ENCODE measurements at regions not wholly inside any gene's neighbourhood (a gene's known extent, or its start where the extent isn't known, plus 50 kb on each side); places are given as distances from the start of the nearest gene placed in this dataset.
"Not testable (repeated sequence)": the region's sequence is repeated elsewhere in the genome, so short reads cannot be mapped to it uniquely, and the experiment has no call there.

DNA sequence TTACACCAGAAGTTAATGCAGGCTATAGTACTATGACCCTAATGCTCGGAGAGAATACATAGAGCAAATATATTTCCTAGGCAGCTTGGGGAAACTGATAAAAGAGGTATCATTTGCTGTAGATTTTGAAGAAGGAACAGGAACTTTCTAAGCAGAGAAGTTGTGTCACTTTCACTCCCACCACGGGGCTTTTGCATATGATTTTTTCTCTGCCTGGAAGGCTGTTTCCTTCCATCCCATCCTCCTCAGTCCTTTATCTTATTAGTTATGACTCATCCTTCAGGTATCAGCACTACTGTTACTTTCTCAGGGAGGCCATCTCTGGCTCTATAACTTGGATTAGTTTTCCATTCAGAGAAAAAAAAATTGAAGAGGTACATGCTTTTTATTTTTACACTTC, 2006.1 kb upstream of the WWC1 start:
- H3K9me2 ChIP-seq (ENCODE audit: insufficient read depth), result no peaks in the 10 kb centered on the region
- no peak overlapping the region for H2AFZ ChIP-seq
- H3K27me3 ChIP-seq (replicated peaks; ENCODE audit: insufficient read depth), result no peaks in the 10 kb centered on the region
- H3F3A ChIP-seq (ENCODE audit: insufficient read depth), result no peaks in the 10 kb centered on the region
- no peaks in the 10 kb centered on the region for H3K79me2 ChIP-seq (ENCODE audit: insufficient read depth)
- no peak for DNase-seq
- H3K4me2 ChIP-seq (ENCODE audit: unreplicated experiment), result no peak overlapping the region
- no peak overlapping the region for H3K4me3 ChIP-seq
- no peaks in the 10 kb centered on the region for H4K20me1 ChIP-seq (ENCODE audit: insufficient read depth)
- H3K4me1 ChIP-seq (ENCODE audit: insufficient read depth), result no peaks in the 10 kb centered on the region
- no peaks in the 10 kb centered on the region for H3K9me3 ChIP-seq (ENCODE audit: low read depth)
- in situ Hi-C loops (cut with MboI), result no loop called here
- H3K9ac ChIP-seq, result no peak overlapping the region
- WGBS, 2 experiments (ENCODE audit: low coverage in 1 of 2, low lambda C conversion rate in 2 of 2, missing lambda C conversion rate in 2 of 2), result 6 to 9% methylated on average over 2 of the region's 2 CpGs
- no peak for TF ChIP-seq EZH2phosphoT487 (IDR thresholded peaks at IDR 0.05; ENCODE audit: insufficient read depth, low read depth)
- H3K36me3 ChIP-seq (ENCODE audit: low read depth), result no peaks in the 10 kb centered on the region
- no peak overlapping the region for H3K27ac ChIP-seq

DNA sequence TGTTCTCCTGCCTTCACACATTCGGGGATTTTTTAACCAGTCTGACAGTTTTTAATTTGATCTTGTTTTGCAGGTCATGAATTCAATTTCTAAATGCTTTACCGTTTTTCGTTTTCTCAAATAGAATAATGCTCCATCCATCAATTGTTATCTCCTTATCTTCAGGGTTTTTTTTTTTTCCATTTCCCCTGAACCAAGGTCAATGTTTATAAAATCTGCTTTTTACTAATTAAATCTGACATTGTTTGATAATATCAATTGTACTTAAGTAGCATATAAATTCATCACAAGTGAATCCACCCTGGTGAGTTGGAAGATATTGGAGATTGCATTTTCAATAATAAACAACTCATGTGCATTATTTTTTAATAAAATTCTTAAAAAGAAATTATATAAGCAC, 2004.6 kb upstream of the WWC1 start:
- Histone ChIP-seq H3K9me2 (ENCODE audit: insufficient read depth) (no peaks in the 10 kb centered on the region), H3K9ac (no peak overlapping the region)
- TF ChIP-seq EZH2 (IDR thresholded peaks at IDR 0.05; ENCODE audit: insufficient read depth, poor library complexity, severe bottlenecking) (no peak), EZH2phosphoT487 (IDR thresholded peaks at IDR 0.05; ENCODE audit: insufficient read depth, low read depth) (no peak)

DNA sequence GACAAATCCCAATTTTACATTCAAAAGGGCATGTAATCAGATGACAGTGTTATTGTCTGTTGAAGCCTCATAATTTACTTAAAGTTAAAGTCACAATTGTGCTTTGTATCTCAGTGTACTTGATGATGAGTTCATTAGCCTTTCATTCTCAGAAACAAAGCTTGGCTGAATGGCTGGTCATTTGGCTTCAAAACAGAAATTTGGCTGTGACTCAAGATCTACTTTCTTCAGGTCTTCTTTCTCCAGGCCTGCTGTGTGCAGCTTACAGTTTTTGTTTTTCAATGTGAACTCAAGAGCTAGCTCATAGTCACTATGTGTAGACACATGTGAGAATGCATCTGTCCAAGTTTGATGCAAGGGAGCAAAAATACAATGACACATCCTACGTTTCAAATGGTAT, 2003.6 kb upstream of the WWC1 start:
- Histone ChIP-seq H3K79me2 (ENCODE audit: insufficient read depth) (no peaks in the 10 kb centered on the region), H3F3A (ENCODE audit: insufficient read depth) (no peaks in the 10 kb centered on the region), H3K27ac (no peak overlapping the region), H3K36me3 (ENCODE audit: low read depth) (no peaks in the 10 kb centered on the region), H4K20me1 (ENCODE audit: insufficient read depth) (no peaks in the 10 kb centered on the region), H3K4me1 (ENCODE audit: insufficient read depth) (no peaks in the 10 kb centered on the region), H3K4me3 (no peak overlapping the region), H3K9me3 (ENCODE audit: low read depth) (no peaks in the 10 kb centered on the region), H3K4me2 (ENCODE audit: unreplicated experiment) (no peak overlapping the region), H2AFZ (no peak overlapping the region), H3K9me2 (ENCODE audit: insufficient read depth) (no peaks in the 10 kb centered on the region), H3K9ac (no peak overlapping the region), H3K27me3 (replicated peaks; ENCODE audit: insufficient read depth) (no peaks in the 10 kb centered on the region)
- in situ Hi-C loops (cut with MboI), result no loop called here
- no peak for DNase-seq
- 3% methylated on average over 1 of the region's 1 CpG for WGBS, 2 experiments (ENCODE audit: low coverage in 1 of 2, low lambda C conversion rate in 2 of 2, missing lambda C conversion rate in 2 of 2)
- TF ChIP-seq EZH2 (IDR thresholded peaks at IDR 0.05; ENCODE audit: insufficient read depth, poor library complexity, severe bottlenecking) (no peak), EZH2phosphoT487 (IDR thresholded peaks at IDR 0.05; ENCODE audit: insufficient read depth, low read depth) (no peak)

More for the DNA sequence above, 2004.6 kb upstream of the WWC1 start:
- Histone ChIP-seq H4K20me1 (ENCODE audit: insufficient read depth) (no peaks in the 10 kb centered on the region), H3K79me2 (ENCODE audit: insufficient read depth) (no peaks in the 10 kb centered on the region), H3K27ac (no peak overlapping the region), H3K4me2 (ENCODE audit: unreplicated experiment) (no peak overlapping the region), H3K9me3 (ENCODE audit: low read depth) (no peaks in the 10 kb centered on the region), H3K4me3 (no peak overlapping the region), H3K36me3 (ENCODE audit: low read depth) (no peaks in the 10 kb centered on the region), H2AFZ (no peak overlapping the region), H3K4me1 (ENCODE audit: insufficient read depth) (no peaks in the 10 kb centered on the region), H3F3A (ENCODE audit: insufficient read depth) (no peaks in the 10 kb centered on the region), H3K27me3 (replicated peaks; ENCODE audit: insufficient read depth) (no peaks in the 10 kb centered on the region)
- DNase-seq, result no peak
- in situ Hi-C loops (cut with MboI), result no loop called here
- 10 to 11% methylated on average over 3 of the region's 3 CpGs for WGBS, 2 experiments (ENCODE audit: low coverage in 1 of 2, low lambda C conversion rate in 2 of 2, missing lambda C conversion rate in 2 of 2)

DNA sequence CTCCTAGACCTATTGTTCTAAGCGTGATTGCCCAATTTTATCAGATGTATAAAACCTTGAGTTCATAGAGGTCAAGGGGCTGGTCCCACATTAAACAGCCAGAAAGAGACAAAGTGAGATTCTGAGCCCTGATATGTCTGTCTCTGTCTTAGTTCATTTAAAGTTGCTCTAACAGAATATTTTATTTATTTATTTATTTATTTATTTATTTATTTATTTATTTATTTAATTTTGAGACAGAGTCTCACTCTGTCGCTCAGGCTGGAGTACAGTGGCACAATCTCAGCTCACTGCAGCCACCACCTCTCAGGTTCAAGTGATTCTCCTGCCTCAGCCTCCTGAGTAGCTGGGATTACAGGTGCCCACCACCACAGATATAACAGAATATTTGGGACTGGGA, 1999.6 kb upstream of the WWC1 start:
- H3K79me2 ChIP-seq (ENCODE audit: insufficient read depth); H3K36me3 ChIP-seq (ENCODE audit: low read depth); H3K9me3 ChIP-seq (ENCODE audit: low read depth); H3K4me2 ChIP-seq (ENCODE audit: unreplicated experiment); H3K9ac ChIP-seq; in situ Hi-C loops (cut with MboI); H3K27me3 ChIP-seq (replicated peaks; ENCODE audit: insufficient read depth); H2AFZ ChIP-seq; H3K9me2 ChIP-seq (ENCODE audit: insufficient read depth); H3F3A ChIP-seq (ENCODE audit: insufficient read depth); H3K4me3 ChIP-seq; H3K4me1 ChIP-seq (ENCODE audit: insufficient read depth); H3K27ac ChIP-seq; DNase-seq; H4K20me1 ChIP-seq (ENCODE audit: insufficient read depth): not testable (repeated sequence)
- WGBS, 2 experiments (ENCODE audit: low coverage in 1 of 2, low lambda C conversion rate in 2 of 2, missing lambda C conversion rate in 2 of 2), result 12 to 19% methylated on average over 2 of the region's 2 CpGs

DNA sequence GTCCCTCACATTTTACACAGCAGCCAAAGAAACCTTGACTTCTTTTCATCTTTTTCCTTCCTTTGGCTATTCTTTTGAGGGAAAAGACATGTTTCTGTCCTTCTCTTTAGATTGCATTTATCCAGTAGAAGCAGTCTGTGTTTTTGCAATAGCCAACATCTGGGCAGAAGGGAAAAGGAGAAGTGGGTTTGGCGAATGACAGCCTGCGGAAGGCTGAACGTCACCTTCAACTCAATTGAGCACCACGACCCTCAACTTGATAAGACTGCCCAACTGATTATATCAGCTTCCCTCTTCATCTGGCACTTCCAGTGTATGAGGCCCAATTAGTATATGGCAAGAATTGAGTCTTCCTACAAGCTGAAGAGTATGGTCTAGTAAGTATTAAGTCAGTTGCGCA, 1997.6 kb upstream of the WWC1 start:
- no peaks in the 10 kb centered on the region for H3K9me3 ChIP-seq (ENCODE audit: low read depth)
- no peak for DNase-seq

More for the DNA sequence above, 1997.6 kb upstream of the WWC1 start:
- Histone ChIP-seq H4K20me1 (ENCODE audit: insufficient read depth) (no peaks in the 10 kb centered on the region), H3K4me2 (ENCODE audit: unreplicated experiment) (no peak overlapping the region), H3K27me3 (replicated peaks; ENCODE audit: insufficient read depth) (no peaks in the 10 kb centered on the region), H3K36me3 (ENCODE audit: low read depth) (no peaks in the 10 kb centered on the region), H3K9ac (no peak overlapping the region), H3K9me2 (ENCODE audit: insufficient read depth) (no peaks in the 10 kb centered on the region), H3F3A (ENCODE audit: insufficient read depth) (no peaks in the 10 kb centered on the region), H3K4me3 (no peak overlapping the region), H2AFZ (no peak overlapping the region), H3K4me1 (ENCODE audit: insufficient read depth) (no peaks in the 10 kb centered on the region), H3K79me2 (ENCODE audit: insufficient read depth) (no peaks in the 10 kb centered on the region), H3K27ac (no peak overlapping the region)
- in situ Hi-C loops (cut with MboI), result no loop called here
- TF ChIP-seq EZH2phosphoT487 (IDR thresholded peaks at IDR 0.05; ENCODE audit: insufficient read depth, low read depth) (no peak), EZH2 (IDR thresholded peaks at IDR 0.05; ENCODE audit: insufficient read depth, poor library complexity, severe bottlenecking) (no peak)
- 20 to 23% methylated on average over 5 of the region's 5 CpGs for WGBS, 2 experiments (ENCODE audit: low coverage in 1 of 2, low lambda C conversion rate in 2 of 2, missing lambda C conversion rate in 2 of 2)
